Left lung (tissue), 4 donors: ENCODE measurements at regions not wholly inside any gene's neighbourhood (a gene's known extent, or its start where the extent isn't known, plus 50 kb on each side); places are given as distances from the start of the nearest gene placed in this dataset.

Experiments used
- ATAC-seq: fragments of 200-7000 bp; cut with Tn5 transposase; one replicate; pipeline ENCODE4 v1.9.1; 2020; ENCODE audit warnings: moderate library complexity
- DNase-seq, 4 donors: peaks; one replicate each; pipeline ENCODE4 v3.0.0-alpha.2; 2013 to 2020
- H3K27ac ChIP-seq, 2 donors: fragments of 200-600 bp; sonication (generic) in 1 of 2; one replicate each; pipeline versions ENCODE4 v1.5.0 to v1.8.0; 2020 to 2021
- H3K27me3 ChIP-seq, 2 donors: fragments of 200-600 bp; sonication (generic) in 1 of 2; one replicate each; pipeline versions ENCODE4 v1.5.0 to v1.8.0; 2020 to 2021
- H3K36me3 ChIP-seq, 2 donors: fragments of 200-600 bp; sonication (generic) in 1 of 2; one replicate each; pipeline versions ENCODE4 v1.5.0 to v1.8.0; 2020 to 2021
- H3K4me1 ChIP-seq, 2 donors: fragments of 200-600 bp; one replicate each; pipeline ENCODE4 v1.8.0; 2021
- H3K4me3 ChIP-seq, 2 donors: fragments of 200-600 bp; sonication (generic) in 1 of 2; one replicate each; pipeline versions ENCODE4 v1.5.0 to v1.8.0; 2020 to 2021; ENCODE audit warnings: mild to moderate bottlenecking in 1 of 2
- H3K9me3 ChIP-seq, 2 donors: fragments of 200-600 bp; sonication (generic) in 1 of 2; one replicate each; pipeline versions ENCODE4 v1.5.0 to v1.8.0; 2020 to 2021
- CTCF ChIP-seq, 2 donors: fragments of 200-600 bp; sonication (generic) in 1 of 2; IDR thresholded peaks; one replicate each; pipeline versions ENCODE4 v1.5.0 to v1.8.0; 2021; ENCODE audit warnings: antibody characterized with exemption in 2 of 2
- intact Hi-C, 2 donors: fragments of 100-400 bp; cut with DNase I; formaldehyde crosslinking; loops; one replicate each; pipeline versions ENCODE4 v1.11.2 to v1.14.2; 2022
- donor health status: DM: no; HTN: yes; CAD: no.
- donor health status: DM: no; HTN: no; CAD: no.

- Histone ChIP-seq H3K9me3 (peaks cover 0 to 7% of the 10 kb centered on the region in 2 donors), H3K36me3 (no peaks in the 10 kb centered on the region), H3K27me3 (no peaks in the 10 kb centered on the region), H3K4me1 (no peaks in the 10 kb centered on the region), H3K27ac (no peak overlapping the region), H3K4me3 (no peak overlapping the region)
- TF ChIP-seq CTCF (IDR thresholded peaks at IDR 0.05), result no peak
- intact Hi-C loops, result no loop called here
- DNase-seq, result peak in 2 of 4 donors; percentile 59
- no peak for ATAC-seq
Observed at GRCh38 chr2:65598264-65598663, 165.9 kb upstream of the SPRED2 start.

- Histone ChIP-seq H3K4me1 (no peaks in the 10 kb centered on the region), H3K4me3 (no peak overlapping the region), H3K27me3 (no peaks in the 10 kb centered on the region), H3K27ac (no peak overlapping the region), H3K36me3 (no peaks in the 10 kb centered on the region), H3K9me3 (peaks cover 0 to 7% of the 10 kb centered on the region in 2 donors)
- intact Hi-C loops, result no loop called here
- DNase-seq, result peak in 1 of 4 donors; percentile 43
- no peak for TF ChIP-seq CTCF (IDR thresholded peaks at IDR 0.05)
- ATAC-seq, result no peak
Observed at GRCh38 chr2:65595630-65596029, 163.2 kb upstream of the SPRED2 start.

- Histone ChIP-seq H3K27ac (no peak overlapping the region), H3K9me3 (peaks cover 0 to 7% of the 10 kb centered on the region in 2 donors), H3K4me1 (no peaks in the 10 kb centered on the region), H3K27me3 (no peaks in the 10 kb centered on the region), H3K4me3 (no peak overlapping the region), H3K36me3 (no peaks in the 10 kb centered on the region)
- no peak for ATAC-seq
- intact Hi-C loops, result no loop called here
- TF ChIP-seq CTCF (IDR thresholded peaks at IDR 0.05), result no peak
- no peak for DNase-seq
Observed at GRCh38 chr2:65594150-65594549, 161.8 kb upstream of the SPRED2 start.

- Histone ChIP-seq H3K27ac (no peak overlapping the region), H3K27me3 (no peaks in the 10 kb centered on the region), H3K36me3 (no peaks in the 10 kb centered on the region), H3K9me3 (peaks cover 0 to 6% of the 10 kb centered on the region in 2 donors), H3K4me3 (no peak overlapping the region), H3K4me1 (no peaks in the 10 kb centered on the region)
- ATAC-seq (no peak), DNase-seq (no peak)
- intact Hi-C loops, result no loop called here
- TF ChIP-seq CTCF (IDR thresholded peaks at IDR 0.05), result no peak
Observed at GRCh38 chr2:65589667-65590066, 157.3 kb upstream of the SPRED2 start.

GRCh38 chr2:65587779-65588178, 155.4 kb upstream of the SPRED2 start:
- ATAC-seq, result no peak
- Histone ChIP-seq H3K4me1 (no peaks in the 10 kb centered on the region), H3K27ac (no peak overlapping the region), H3K27me3 (no peaks in the 10 kb centered on the region), H3K4me3 (no peak overlapping the region), H3K36me3 (no peaks in the 10 kb centered on the region), H3K9me3 (no peaks in the 10 kb centered on the region)
- no peak for TF ChIP-seq CTCF (IDR thresholded peaks at IDR 0.05)
- DNase-seq, result no peak
- intact Hi-C loops, result no loop called here
